ENCODE measurements at regions not wholly inside any gene's neighbourhood (a gene's known extent, or its start where the extent isn't known, plus 50 kb on each side); places are given as distances from the start of the nearest gene placed in this dataset.

DNA sequence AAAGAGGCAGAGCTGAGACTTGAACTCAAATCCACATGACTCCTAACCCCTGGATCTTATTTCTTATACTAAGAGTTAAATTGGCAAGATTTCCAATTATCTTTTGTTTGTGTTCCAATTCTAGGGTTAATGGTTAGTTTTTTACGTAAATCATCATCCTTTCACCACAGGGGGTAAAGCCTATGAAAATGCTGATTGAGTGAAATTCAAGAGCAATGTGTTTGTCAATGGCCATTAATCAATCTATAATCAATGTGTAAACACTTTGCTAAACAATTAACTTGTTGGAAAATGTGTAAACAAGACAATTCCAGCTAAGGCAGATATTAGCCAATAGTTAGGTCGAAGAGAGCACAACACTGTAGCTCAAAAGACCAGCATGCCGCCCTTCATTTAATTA lies 376.5 kb upstream of the ACVR2A start:
- in situ Hi-C loops (cut with HindIII; ENCODE audit: low pct_ligation_motif_present, low pct_unique_long_range_greater_than_20kb, low sequenced_read_pairs) = no loop called here
- DNase-seq = no peak

DNA sequence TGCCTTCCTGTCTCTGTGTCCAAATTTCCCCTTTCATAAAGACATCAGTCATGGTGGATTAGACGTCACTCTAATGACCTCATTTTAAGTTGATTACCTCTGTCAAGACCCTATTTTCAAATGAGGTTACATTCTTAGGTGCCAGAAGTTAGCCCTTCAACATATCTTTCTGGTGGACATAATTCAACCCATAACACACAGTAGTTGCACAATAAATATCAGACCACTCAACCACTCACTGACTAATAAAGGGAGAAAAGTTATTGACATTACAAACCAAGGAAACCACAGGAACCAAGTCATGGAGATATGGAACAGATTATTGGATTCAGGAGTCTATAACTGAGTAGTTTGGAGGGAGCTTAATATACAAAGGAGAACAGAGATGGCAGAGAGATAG lies 377.4 kb upstream of the ACVR2A start:
- in situ Hi-C loops (cut with HindIII; ENCODE audit: low pct_ligation_motif_present, low pct_unique_long_range_greater_than_20kb, low sequenced_read_pairs) = no loop called here
- DNase-seq = no peak

DNA sequence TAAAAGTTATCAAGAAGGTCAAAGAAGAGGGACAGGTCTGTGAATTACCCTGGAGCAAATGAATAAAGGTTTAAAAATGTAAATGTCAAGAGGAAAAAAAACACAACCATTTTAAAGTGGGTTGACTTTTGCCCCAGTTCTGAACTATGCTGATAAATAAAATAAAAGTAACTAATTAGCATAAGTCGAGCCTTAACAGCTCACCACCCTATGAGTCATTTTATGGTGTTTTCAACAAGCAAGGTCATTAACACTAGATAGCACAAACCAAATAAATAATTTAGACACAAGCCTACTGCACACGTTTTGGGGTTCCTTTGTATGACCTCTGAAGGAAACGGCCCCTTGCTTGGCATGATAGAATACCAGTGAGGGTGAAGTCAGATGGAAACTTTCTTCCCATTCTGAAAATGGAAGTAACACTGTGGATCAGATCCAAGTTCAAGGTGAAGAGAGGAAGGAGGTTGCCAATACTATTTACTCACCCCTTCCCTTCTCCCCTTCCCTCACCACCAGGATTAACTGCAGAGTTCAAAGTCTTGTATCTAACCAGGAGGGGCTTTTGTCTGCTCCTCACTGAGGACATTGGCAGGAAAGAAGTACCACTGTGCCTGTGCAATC lies 380.0 kb upstream of the ACVR2A start:
- no peak for DNase-seq
- in situ Hi-C loops (cut with HindIII; ENCODE audit: low pct_ligation_motif_present, low pct_unique_long_range_greater_than_20kb, low sequenced_read_pairs) = no loop called here

DNA sequence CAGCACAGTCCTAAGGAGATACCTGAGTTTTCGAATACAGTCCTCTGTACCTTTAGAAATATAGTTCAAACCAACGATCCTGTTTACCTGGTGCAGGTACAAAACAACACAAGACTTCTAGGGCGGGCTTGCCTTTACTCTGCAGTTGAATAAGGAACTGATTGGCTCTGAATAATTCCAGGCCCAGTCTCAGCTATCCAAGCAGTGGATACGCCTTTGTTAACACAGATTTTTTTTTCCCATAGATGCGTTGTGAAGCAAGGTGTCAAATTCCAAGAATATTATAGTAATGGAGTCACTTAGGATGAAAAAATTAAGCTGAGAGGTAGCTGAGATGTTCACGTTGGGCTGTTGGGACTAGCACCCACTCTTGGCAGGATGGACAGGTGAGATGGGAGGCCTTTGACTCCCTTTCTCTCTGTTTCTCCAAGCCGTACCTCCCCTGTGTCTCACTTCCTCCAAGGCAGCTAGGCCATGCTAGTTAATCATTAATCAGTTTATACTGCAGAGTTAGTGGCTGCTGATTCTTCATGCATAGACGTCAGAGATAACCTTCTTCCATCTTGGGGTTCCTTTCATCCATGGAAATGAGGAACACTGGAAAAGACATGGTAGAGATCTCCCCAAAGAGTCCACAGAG lies 380.8 kb upstream of the ACVR2A start:
- DNase-seq = peak; percentile 57
- in situ Hi-C loops (cut with HindIII; ENCODE audit: low pct_ligation_motif_present, low pct_unique_long_range_greater_than_20kb, low sequenced_read_pairs) = no loop called here

DNA sequence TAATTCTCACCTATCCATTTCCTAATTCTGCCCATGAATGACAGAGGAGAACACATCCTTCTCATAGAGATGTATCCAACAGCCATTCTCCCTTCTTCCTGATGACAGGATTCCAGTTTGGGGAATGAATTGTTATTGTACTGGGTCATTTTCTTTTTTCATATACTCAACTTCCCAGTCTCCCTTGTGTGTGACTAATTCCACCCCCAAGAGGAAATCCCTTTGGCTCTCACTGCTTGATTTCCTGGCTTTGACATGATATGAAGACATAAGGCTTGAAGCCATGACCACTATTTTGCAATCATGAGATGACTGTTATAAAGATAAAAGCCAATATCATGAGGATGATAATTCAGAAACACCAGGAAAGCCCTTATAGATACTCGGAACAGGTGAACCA lies 384.7 kb upstream of the ACVR2A start:
- DNase-seq = no peak
- in situ Hi-C loops (cut with HindIII; ENCODE audit: low pct_ligation_motif_present, low pct_unique_long_range_greater_than_20kb, low sequenced_read_pairs) = no loop called here

DNA sequence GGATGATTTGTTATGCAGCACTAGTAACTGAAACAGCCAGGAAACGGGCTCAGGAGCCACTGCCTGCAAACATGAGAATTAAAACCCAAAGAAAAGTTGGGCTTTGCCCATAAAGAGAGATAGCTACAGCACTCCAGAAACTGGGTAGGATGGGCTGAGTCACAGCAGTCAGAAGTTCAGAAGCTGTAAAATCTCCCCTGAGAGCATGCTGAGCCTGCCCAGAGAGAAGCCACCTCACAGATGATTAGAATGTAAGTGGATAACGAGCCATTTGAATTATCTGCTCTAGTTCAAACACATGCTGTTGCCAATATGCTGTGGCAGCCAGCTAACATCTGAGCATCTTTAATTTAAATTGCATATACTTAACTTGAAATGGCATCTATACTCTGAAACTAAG lies 388.1 kb upstream of the ACVR2A start:
- in situ Hi-C loops (cut with HindIII; ENCODE audit: low pct_ligation_motif_present, low pct_unique_long_range_greater_than_20kb, low sequenced_read_pairs) = no loop called here
- DNase-seq = no peak

DNA sequence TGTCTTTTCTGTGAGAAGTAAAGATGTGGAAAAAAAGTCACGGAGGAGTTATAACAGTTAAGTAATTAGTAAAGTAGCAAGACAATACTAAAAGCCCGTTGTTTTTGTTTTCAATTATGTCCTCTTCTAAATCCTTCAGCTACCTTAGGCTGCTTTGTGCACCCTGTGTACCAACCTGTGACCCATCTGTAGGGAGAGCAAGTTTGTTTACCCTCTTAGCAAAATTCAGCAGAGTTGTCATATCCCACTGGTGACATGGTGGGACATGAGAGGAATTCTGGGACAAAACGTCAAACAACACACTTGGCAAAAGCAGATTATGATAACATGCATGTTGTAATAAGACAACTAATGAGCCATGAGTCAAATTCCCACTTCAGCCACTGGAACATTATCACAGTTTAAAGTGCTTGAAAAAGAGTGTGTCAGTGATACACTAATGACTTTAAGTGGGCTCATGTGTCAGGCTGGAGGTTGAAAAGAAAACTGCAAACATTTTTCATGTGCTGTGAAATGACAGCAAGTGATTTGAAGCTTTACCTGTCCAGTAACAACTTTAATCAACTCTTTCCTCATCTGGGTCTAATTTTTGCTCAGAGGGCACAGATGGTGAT lies 392.8 kb upstream of the ACVR2A start:
- no peak for DNase-seq

DNA sequence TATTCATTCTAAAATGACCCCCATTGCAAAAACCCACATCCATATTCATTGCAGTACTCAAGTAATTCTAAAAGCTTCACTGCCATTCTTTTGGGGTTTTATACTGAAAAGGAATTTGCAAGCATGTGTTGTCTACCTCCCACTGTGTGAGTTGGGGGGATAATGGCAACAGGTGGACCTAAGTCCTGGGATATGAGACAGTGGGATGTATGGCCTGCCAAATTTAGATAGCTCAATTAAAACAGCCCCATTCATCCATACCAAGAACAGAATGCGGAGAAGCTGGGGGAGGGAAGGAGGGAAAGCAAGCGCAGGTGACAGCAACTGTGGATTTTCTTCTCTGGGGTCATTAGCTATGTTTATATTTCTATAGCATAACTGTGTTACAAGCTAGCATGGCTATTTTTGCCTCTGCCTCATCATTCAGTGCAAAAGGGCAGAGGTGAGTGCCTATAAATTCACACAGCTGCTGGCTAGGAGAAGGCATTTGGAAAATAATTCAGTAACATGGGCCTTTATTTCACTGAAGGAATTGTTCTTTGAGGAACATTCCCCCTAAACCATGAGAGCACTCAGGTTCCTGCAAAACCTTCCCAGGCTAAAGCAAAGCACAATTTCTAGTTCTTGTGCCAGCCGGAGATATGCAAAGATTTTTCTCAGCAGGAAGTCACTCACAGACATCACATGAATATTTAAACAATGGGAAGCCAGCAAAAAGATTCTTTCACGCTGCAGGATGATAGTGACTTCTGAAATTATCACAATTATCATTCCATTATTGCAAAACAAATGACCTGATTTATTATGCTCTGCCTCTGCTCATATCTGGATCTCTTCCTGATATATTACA lies 393.9 kb upstream of the ACVR2A start:
- no peak for DNase-seq
- in situ Hi-C loops (cut with HindIII; ENCODE audit: low pct_ligation_motif_present, low pct_unique_long_range_greater_than_20kb, low sequenced_read_pairs) = no loop called here

More for the DNA sequence above, 392.8 kb upstream of the ACVR2A start:
- in situ Hi-C loops (cut with HindIII; ENCODE audit: low pct_ligation_motif_present, low pct_unique_long_range_greater_than_20kb, low sequenced_read_pairs) = no loop called here

DNA sequence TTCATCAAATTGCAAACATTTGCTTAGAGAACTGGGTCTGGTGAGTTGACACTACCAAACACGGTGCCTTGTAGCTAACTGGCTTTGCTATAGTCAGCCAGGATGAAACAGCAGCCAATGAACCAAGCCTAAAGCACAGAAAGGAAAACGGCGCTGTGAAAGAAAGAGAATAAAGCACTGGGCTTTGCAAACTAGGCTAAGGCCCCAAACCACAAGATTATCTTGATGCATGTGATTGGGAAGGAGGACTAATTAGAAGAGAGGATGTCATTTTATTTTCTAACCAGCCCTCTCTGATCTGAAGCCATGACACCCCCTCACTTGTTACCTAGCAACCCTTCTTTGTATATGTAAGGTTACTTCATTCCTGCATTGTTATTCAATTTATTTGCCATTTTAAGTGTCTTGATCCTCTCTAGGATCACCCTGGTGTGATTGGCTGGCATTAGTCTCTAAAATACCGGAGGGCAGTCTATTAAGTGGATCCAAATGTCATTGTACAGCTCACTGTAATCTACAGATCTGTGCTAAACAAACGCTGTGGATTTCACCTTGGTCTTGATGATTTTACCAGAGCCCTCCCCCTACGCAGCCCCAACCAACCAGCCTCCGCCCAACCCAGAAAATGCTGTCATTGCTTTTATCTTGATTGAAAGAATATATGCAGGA lies 395.4 kb upstream of the ACVR2A start:
- in situ Hi-C loops (cut with HindIII; ENCODE audit: low pct_ligation_motif_present, low pct_unique_long_range_greater_than_20kb, low sequenced_read_pairs) = no loop called here
- no peak for DNase-seq

DNA sequence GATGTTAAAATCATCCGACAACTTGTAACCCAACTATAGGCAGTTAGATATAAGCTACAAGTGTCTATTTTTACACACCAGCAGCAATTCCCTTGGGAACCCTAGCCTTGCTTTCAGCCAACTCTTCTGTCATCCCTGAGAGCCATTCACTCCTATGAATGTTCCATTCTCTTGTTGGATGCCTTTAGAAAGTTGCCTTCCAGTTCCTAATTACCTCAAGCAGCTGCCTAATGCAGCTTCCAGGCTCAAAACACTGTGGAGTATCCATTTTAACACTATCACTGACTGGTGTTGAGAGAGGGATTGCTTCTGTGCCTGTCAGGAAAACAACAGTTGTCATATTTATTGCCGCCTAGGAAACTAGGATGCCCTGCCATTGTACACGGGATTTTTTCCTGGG lies 402.0 kb upstream of the ACVR2A start:
- in situ Hi-C loops (cut with HindIII; ENCODE audit: low pct_ligation_motif_present, low pct_unique_long_range_greater_than_20kb, low sequenced_read_pairs) = no loop called here
- no peak for DNase-seq

DNA sequence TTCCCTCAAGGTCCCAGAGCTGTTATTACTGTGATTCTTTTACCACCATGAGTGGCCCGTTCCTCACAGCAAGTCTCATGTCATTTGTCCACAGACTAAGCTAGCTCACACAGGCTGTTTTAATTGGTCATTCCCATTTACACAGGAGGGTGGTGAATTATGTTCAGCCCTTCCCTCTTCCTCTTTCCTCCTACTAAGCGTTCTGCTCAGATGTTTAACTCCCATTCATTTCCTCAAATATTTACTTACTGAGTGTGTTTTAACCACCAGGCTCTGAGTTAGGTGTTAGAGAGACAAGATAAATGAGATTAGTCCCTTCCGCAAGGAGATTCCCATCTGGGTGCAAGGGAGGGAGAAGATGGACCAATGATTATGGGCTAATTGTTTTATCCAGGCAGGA lies 403.6 kb upstream of the ACVR2A start:
- in situ Hi-C loops (cut with HindIII; ENCODE audit: low pct_ligation_motif_present, low pct_unique_long_range_greater_than_20kb, low sequenced_read_pairs) = no loop called here
- DNase-seq = no peak

DNA sequence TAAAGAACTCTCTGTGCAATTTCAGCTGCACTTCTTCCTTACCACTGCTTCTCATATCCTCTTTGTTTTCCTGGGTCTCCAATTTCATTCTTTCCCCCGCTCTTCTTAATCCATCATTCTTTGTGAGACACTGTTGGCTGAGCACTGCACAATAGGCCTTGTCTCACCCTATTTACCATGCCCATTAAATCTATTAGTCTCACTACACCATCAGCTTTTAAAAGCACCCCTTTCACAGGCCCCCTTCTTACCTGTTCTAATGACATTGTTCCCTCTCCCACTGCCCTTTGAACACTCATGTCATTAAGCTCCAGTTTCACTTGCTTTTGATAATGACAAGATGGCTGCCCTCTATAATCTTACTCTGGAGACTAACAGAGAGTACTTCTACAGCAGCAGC lies 404.1 kb upstream of the ACVR2A start:
- DNase-seq = no peak
- in situ Hi-C loops (cut with HindIII; ENCODE audit: low pct_ligation_motif_present, low pct_unique_long_range_greater_than_20kb, low sequenced_read_pairs) = no loop called here

DNA sequence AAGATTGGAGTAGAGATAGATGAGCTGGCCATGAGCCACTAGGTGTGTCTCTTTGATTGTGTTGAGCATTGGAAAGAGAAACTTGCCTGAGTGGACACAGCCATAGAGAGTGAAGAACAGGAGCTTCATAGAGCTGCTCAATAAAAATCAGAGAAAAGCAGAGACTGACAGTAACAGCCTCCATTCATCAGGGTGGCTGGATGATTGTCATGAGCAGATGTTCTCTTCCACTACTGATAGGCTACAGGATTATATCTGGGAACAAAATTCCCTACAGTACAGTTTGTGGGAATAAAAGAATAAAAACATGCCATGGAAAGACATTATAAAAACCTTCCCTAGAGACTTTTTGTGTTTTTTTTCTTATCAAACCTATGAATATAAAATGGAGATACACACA lies 404.8 kb upstream of the ACVR2A start:
- in situ Hi-C loops (cut with HindIII; ENCODE audit: low pct_ligation_motif_present, low pct_unique_long_range_greater_than_20kb, low sequenced_read_pairs) = no loop called here
- no peak for DNase-seq

DNA sequence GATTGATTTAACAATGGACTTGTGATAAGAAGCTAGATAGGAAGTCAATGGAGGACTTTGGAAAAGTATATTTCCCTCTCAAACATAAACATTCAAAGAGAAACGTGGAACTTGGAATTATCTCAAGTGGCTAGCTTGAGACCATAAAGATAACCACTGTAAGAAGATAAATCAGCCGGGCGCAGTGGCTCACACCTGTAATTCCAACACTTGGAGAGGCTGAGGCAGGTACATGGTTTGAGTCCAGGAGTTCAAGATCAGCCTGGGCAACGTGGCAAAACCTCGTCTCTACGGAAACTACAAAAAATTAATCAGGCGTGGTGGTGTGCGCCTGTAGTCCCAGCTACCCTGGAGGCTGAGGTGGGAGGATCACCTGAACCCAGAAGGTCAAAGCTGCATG lies 405.9 kb upstream of the ACVR2A start:
- no peak for DNase-seq
- in situ Hi-C loops (cut with HindIII; ENCODE audit: low pct_ligation_motif_present, low pct_unique_long_range_greater_than_20kb, low sequenced_read_pairs) = no loop called here

DNA sequence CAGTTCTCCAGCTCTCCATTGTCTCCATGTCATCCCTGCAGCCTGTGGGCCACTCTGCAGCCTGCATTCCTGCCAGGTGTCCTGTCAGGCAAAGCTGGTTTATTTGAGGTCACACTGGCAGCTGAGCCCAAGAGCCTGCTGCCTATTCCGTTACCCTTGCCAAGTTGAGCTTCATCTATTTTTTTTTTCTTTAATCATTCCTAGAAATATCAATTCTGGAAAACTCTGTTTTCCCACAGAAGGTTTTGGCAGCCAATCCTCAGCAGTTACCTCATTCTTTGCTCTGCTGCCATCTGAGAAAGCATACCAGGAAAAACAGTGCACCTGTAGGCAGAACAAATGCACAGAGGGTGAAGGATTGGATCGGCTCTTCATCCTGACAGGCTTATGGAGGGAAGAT lies 411.0 kb upstream of the ACVR2A start:
- no peak for DNase-seq

DNA sequence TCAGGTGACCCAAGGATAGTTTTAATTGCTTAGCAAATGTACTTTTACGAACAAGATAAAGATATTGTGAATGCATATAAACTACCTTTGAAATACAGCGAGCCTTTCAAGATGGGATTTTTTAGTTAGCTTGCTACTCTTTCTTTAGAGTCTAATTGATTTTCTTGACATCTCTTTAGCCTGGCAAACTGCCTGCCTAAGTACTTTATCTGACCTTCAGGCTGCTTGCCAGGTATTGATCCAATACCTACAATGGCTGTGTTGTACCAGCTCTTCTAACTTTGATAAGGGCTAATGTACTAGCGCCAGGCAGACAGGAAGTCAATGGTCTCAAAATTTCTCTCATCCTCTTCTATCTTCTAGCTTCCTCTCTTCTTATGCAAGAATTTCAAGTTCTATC lies 414.4 kb upstream of the ACVR2A start:
- no peak for DNase-seq
- in situ Hi-C loops (cut with HindIII; ENCODE audit: low pct_ligation_motif_present, low pct_unique_long_range_greater_than_20kb, low sequenced_read_pairs) = no loop called here

More for the DNA sequence above, 411.0 kb upstream of the ACVR2A start:
- in situ Hi-C loops (cut with HindIII; ENCODE audit: low pct_ligation_motif_present, low pct_unique_long_range_greater_than_20kb, low sequenced_read_pairs) = no loop called here

DNA sequence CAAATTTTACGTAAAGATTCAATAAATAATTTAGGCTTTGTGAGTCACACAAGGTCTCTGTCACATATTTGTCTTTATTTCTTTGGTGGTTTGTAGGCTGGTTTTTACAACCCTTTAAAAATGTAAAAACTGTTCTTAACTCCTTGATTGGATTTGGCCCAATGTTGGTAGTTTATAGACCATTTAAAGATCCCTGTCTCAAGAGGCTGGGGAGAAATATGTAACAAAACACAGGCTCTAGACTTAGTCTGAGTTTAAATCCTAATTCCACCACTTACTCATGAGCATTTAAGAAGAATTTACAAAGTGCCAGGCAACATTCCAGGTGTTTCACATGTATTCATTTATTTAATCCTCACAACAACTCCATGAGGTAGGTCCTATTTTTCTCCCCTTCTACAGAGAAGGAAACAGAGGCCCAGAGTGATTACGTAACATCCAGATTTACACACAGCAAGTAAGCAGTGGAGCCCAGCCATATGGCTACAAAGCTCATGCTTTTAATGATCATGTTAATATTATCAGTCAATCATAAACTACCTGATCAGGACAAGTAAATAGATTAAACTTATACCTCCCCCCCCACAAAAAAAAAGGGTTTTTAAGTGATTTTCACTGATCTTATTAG lies 416.6 kb upstream of the ACVR2A start:
- in situ Hi-C loops (cut with HindIII; ENCODE audit: low pct_ligation_motif_present, low pct_unique_long_range_greater_than_20kb, low sequenced_read_pairs) = no loop called here
- DNase-seq = no peak

DNA sequence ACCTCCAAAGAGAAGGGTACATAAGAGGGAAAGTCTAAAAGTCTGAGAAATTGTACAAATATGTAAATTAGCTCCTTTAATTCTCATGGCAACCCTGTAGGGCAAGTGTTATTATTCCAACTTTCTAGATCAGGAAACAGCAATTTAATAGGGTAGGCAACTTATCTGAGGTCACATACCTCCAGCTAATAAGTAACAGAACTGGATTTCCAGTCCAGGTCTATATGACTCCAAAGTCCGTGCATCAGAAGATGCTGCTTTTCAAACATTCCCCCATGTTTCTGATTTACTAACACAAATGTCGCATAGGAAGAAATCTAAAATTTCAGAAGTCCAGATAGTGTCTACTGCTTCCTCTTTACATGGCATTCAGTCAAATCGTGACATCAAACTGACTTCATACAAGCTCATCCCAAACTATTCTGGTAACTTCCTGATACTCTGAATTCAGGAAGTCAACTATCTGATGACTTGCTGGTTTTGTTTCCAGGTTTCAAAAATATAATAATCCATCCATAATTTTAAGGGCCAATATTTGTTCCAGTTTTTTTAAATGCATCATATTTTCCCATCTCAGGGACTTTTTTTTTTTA lies 419.3 kb upstream of the ACVR2A start:
- no peak for DNase-seq

More for the DNA sequence above, 419.3 kb upstream of the ACVR2A start:
- in situ Hi-C loops (cut with HindIII; ENCODE audit: low pct_ligation_motif_present, low pct_unique_long_range_greater_than_20kb, low sequenced_read_pairs) = no loop called here
